HG03097 (cell line): ENCODE measurements at regions not wholly inside any gene's neighbourhood (a gene's known extent, or its start where the extent isn't known, plus 50 kb on each side); places are given as distances from the start of the nearest gene placed in this dataset.

Experiments used
- ATAC-seq: cut with Tn5 transposase; IDR thresholded peaks from one replicate; pipeline ENCODE4 v1.9.1; 2021; ENCODE audit not compliant: unreplicated experiment, low FRiP score

DNA sequence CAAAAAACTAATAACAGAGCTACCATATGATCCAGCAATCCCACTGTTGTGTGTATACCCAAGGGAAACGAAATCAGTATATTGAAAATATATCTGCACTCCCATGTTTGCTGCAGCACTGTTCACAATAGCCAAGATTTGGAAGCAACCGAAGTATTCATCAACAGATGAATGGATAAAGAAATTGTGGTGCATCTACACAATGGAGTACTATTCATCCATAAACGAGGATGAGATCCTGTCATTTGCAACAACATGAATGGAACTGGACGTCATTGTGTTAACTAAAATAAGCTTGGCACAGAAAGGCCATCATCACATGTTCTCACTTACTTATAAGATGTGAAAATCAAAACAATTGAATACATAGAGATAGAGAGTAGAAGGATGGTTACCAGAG lies 402.1 kb downstream of the KCTD8 start:
- no peak for ATAC-seq

DNA sequence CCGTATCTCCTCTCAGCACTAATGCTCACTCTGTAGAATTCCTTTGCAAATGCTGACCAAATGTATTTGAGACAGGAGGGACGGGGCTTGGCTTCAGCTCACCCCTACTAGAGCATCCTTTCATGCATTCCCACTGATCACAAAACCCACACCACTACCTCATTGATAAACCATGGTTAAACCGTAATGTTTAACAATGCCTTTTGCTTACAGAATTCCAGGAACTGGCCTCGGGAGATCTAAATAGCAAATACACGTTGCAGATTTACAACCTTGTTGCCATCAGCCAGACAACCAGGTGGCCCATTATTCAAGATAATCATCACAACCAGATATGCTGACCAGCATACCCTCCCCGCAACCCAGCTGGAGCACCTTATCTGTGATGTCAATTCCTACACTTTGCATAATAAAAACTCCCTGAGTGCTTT lies 391.9 kb downstream of the KCTD8 start:
- ATAC-seq, result no peak

DNA sequence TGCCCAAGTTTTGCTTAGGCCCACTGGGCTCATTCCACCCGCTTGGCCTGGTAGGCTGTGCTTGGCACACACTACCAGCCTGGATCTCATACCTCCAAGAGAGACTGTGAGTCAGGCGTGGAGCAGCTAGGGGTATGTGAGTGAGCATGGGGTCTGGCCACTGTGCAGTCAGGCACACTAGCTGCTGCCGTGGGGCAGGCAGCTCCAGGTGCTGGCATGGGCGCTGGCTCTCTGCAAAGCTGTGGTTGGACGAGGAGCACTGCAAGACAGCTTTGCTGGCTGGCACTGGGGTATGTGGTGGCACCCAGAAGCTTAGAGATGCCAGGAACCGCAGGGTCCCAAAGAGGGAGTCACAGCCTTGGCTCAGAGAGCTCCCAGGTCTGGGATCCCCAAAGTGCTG lies 377.8 kb downstream of the KCTD8 start:
- ATAC-seq, result no peak

DNA sequence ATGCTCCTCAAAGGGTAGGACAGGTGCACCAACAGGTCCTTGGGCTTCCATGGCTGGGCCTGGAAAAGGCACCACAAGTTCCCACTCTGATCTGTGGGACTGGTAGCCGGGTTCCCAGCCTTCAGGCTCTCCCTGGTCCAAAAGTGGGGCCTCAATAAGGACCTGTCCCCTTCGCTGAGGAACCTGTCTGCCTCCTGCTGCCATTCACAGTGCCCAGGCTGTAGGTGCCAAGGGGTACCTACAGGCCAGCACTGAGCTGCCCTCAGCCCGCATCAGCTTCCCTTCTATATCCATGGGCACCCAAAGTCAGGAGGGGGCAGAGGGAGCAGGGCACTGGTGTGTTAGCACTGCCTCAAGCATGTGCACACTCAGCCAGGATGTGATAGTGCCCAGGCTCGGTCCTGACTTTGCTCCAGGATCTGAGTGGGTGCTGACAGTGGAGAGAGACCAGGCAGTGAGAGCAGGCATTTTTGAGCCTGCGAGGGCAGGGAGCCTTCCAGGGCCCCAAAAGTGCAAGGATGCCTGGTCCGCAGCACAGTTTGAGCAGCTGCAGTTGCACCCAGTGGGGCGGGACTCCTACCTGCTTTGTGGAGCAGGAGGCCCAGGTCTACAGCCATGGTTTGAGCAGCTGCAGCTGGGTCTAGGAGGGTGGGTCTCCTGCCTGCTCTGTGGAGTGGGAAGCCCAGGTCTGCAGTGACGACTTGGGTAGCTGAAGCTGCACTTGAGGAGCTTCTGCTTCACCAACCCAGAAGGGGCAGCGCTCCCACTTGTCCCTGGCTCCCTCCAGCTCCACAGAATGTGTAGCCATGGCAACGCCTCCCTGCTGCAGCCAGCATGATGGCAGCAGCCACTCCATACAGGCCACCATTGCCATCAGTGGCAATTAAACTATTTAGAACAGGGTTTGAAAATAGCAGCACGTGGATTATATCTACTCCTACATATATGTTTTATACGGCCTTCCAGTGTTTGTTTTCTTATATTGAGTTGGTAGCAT lies 376.4 kb downstream of the KCTD8 start:
- no peak for ATAC-seq

DNA sequence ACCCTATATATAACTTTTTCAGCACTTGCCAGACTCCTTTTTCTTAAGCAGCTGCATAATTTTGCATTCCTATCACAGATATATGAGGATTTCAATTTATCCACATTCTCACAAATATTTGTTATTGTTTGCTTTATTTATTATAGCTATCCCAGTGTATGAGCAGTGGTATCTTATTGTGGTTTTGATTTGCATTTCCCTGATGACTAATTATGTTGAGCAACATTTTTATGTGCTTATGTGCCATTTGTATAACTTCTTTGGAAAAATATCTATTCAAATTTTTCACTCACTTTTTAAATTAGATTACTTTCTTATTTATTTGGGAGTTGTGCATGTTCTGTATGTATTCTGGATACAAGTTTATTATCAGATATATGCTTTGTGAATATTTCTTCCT lies 361.9 kb downstream of the KCTD8 start:
- no peak for ATAC-seq

DNA sequence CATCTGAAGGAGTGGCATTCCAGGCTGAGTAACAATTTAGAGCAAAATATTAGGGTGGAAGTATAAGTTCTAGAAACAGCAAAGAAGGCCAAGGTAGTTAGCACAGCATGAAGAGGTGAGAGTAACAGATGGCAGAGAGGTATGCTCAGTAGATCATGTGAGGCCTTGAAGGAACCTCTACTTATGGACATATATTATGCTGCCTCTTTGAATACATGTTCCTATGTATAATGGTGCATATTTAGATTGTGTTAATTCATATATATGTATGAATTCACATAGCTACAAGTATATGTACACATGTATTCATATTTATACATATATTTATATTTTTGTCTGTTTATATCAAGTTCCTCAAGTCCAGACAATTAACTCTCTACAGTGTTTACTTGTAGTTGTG lies 355.2 kb downstream of the KCTD8 start:
- no peak for ATAC-seq

DNA sequence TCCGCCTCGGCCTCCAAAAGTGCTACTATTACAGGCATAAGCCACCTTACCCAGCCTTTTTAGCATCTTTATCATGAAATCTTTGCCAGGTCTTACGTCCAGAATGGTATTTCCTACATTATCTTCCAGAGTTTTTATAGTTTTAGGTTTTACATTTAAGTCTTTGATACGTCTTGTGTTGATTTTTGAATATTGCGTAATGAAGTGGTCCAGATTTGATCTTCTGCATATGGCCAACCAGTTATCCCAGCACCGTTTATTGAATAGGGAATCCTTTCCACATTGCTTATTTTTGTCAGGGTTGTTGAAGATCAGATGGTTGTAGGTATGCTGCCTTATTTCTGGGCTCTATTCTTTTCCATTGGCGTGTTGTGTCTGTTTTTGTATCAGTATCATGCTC lies 349.6 kb downstream of the KCTD8 start:
- no peak for ATAC-seq

DNA sequence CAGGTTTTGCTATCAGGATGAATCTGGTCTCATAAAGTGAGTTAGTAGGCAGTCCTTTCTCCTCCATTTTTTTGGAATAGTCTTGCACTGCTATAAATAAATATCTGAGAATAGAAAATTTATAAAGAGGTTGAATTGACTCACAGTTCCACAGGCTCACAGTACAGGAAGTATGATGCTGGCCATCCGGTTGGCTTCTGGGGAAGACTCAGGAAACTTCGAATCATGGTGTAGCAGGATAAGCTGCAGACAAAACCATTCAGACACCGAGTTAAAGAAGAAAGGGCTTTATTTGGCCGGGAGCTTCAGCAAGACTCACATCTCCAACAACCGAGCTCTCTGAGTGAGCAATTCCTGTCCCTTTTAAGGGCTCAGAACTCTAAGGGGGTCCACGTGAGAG lies 348.2 kb downstream of the KCTD8 start:
- ATAC-seq, result no peak

DNA sequence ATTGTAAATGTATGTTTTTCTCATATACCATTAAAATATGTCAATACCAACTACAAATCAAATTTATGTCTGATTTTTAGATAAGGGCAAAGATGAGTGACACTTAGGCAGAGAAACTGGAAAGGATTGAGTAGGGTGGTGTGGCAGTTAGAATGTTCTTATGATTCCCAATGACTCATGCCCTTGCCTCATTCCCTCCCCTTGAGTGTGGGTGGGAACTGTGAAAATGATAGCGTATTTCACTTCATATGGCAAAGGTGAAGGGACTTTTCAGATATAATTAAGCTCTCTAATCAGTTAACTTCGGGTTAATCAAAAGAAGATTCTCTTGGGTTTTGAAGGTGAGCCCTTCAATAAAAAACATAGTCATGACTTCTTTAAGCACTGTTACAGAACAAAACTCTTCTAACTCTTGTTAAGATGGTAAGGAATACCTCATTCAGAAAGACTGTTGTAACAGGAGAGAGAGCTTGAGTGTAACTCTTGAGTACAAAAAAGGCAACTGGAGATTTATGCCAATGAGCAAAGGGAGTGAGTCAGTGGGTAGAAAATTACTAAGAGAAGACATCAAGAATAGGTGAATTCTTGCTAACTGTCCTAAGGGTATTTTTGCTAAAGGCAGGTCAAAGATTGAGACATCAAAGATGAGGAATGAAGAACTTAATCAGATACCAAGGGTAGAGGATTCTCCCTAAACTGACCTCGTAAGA lies 329.5 kb downstream of the KCTD8 start:
- no peak for ATAC-seq

DNA sequence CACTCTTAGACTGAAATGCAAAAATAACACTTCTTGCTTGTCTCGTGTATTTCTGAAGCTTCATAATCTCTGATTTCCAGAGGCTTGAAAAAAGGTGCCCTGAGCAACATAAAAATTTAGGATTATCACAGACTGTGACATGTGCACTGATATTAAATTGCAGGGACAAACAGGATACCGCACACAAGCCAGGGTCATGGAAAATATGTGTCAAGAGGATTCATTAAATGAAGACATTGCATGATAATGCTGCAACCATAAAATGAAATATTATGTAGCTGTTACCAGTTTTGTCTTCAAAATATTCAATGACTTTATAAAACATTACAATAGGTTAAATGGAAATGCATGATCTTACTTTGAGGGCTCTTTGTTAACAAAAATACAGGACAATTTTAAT lies 328.0 kb downstream of the KCTD8 start:
- ATAC-seq, result no peak

DNA sequence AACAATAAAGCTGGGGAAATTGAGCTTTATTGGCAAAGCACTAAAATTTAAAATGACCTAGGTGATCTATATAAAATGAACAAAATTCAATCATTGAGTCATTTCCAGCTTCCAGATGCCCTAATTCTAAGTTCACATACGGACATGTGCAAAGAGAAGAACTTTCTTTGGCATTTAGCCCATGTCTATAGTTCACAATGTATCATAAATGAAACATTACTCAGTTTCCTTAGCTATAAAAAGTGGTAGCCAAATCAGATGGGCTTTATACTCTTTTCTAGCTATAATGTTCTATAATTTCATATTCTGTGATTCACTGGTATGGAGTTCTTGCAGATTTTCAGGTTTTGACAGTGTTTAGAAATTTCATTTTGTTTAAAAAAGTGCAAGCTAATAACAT lies 327.4 kb downstream of the KCTD8 start:
- no peak for ATAC-seq
